IPS-18a (cell line): ENCODE measurements at regions not wholly inside any gene's neighbourhood (a gene's known extent, or its start where the extent isn't known, plus 50 kb on each side); places are given as distances from the start of the nearest gene placed in this dataset.

Experiments used
- H3K27ac ChIP-seq: one replicate; pipeline ENCODE4 v1.5.1; 2013; ENCODE audit warnings: low read length
- H3K27me3 ChIP-seq: one replicate; pipeline ENCODE4 v1.6.1; 2013; ENCODE audit warnings: mild to moderate bottlenecking, low read length; ENCODE audit not compliant: control insufficient read depth, insufficient read depth
- H3K36me3 ChIP-seq: one replicate; pipeline ENCODE4 v1.6.1; 2013; ENCODE audit warnings: low read depth, low read length; ENCODE audit not compliant: control insufficient read depth
- H3K4me1 ChIP-seq: one replicate; pipeline ENCODE4 v1.6.1; 2013; ENCODE audit warnings: low read depth, low read length; ENCODE audit not compliant: control insufficient read depth
- H3K4me3 ChIP-seq: one replicate; pipeline ENCODE4 v1.5.1; 2013; ENCODE audit warnings: low read length
- H3K9ac ChIP-seq: one replicate; pipeline ENCODE4 v1.6.1; 2013; ENCODE audit warnings: mild to moderate bottlenecking, low read length, moderate library complexity
- H3K9me3 ChIP-seq: one replicate; pipeline ENCODE4 v1.6.1; 2013; ENCODE audit warnings: low read depth, low read length; ENCODE audit not compliant: control insufficient read depth

DNA sequence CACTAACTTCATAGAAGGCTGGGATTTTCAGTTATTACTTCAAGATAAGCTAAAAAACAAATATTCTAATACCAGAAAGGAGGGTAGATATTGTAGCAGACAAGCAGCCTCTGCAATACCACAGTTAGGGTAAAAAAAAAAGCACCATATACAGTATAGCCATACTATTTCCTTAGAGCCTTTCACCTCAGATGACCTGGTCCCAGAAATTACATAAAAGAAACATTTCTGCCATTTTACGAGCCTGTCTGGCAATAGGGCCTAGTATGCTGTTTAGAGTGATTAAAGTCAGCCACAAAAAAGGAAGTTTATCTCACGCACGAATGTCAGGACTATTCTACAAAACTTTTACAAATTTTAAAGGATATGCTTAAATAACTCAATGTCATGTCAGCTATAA lies 1016.6 kb downstream of the PLOD2 start:
- H3K4me3 ChIP-seq: no peak overlapping the region
- H3K9ac ChIP-seq: no peak overlapping the region
- no peak overlapping the region for H3K27ac ChIP-seq
- no peaks in the 10 kb centered on the region for H3K27me3 ChIP-seq
- H3K4me1 ChIP-seq: no peaks in the 10 kb centered on the region
- H3K36me3 ChIP-seq: no peaks in the 10 kb centered on the region
- H3K9me3 ChIP-seq: no peaks in the 10 kb centered on the region

GRCh38 chr3:145145461-145145860 lies 1015.5 kb downstream of the PLOD2 start:
- no peaks in the 10 kb centered on the region for H3K27me3 ChIP-seq
- no peak overlapping the region for H3K4me3 ChIP-seq
- H3K4me1 ChIP-seq: no peaks in the 10 kb centered on the region
- H3K9ac ChIP-seq: no peak overlapping the region
- no peaks in the 10 kb centered on the region for H3K36me3 ChIP-seq
- no peaks in the 10 kb centered on the region for H3K9me3 ChIP-seq
- H3K27ac ChIP-seq: no peak overlapping the region

DNA sequence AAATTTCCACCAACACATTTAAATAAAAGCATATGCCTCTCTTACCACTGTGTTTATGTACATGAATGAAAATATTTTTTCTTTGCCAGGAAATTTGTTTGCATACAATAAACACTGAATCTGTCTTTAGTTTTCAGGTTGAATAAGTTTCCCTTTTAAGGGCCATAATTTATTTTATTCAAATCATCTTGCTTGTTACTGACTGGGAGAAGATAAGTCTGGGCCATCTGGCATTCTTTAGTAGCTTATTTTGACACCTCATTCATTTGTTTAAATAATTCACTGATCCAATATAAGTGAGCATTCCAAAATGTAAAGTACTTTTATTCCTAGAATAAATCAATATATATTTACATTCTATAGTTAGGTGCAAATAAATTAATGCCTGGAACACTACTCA lies 1001.3 kb downstream of the PLOD2 start:
- H3K27ac ChIP-seq: no peak overlapping the region
- no peaks in the 10 kb centered on the region for H3K27me3 ChIP-seq
- no peaks in the 10 kb centered on the region for H3K4me1 ChIP-seq
- H3K9me3 ChIP-seq: no peaks in the 10 kb centered on the region
- H3K36me3 ChIP-seq: no peaks in the 10 kb centered on the region
- no peak overlapping the region for H3K9ac ChIP-seq
- no peak overlapping the region for H3K4me3 ChIP-seq

GRCh38 chr3:145170121-145170520 lies 990.9 kb downstream of the PLOD2 start:
- no peaks in the 10 kb centered on the region for H3K9me3 ChIP-seq
- no peak overlapping the region for H3K9ac ChIP-seq
- no peak overlapping the region for H3K27ac ChIP-seq
- H3K27me3 ChIP-seq: no peaks in the 10 kb centered on the region
- peaks cover 6% of the 10 kb centered on the region for H3K4me1 ChIP-seq
- H3K36me3 ChIP-seq: no peaks in the 10 kb centered on the region
- H3K4me3 ChIP-seq: no peak overlapping the region

GRCh38 chr3:145175626-145176025 lies 985.4 kb downstream of the PLOD2 start:
- H3K27ac ChIP-seq: no peak overlapping the region
- no peaks in the 10 kb centered on the region for H3K9me3 ChIP-seq
- H3K4me3 ChIP-seq: no peak overlapping the region
- H3K27me3 ChIP-seq: no peaks in the 10 kb centered on the region
- no peaks in the 10 kb centered on the region for H3K4me1 ChIP-seq
- H3K36me3 ChIP-seq: no peaks in the 10 kb centered on the region
- H3K9ac ChIP-seq: no peak overlapping the region

DNA sequence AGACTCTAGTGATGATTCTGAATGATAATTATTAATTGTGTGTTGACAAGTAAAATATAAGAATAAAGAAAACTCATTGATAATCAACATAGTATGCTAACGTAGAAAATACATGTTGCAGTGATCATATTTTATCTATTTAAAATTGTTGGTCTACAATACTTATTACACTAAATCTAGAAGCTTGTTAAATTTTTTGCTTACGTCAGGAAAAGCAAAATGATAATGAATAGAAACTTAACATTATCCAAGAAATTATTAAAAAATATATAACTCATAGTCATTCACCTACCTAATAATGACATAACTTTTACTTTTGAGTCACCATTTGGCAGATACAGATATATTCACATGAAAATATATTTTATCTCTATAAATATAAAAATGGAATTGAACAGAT lies 984.1 kb downstream of the PLOD2 start:
- H3K27me3 ChIP-seq: no peaks in the 10 kb centered on the region
- H3K9ac ChIP-seq: no peak overlapping the region
- H3K4me3 ChIP-seq: no peak overlapping the region
- H3K36me3 ChIP-seq: no peaks in the 10 kb centered on the region
- H3K9me3 ChIP-seq: no peaks in the 10 kb centered on the region
- peaks cover 11% of the 10 kb centered on the region for H3K4me1 ChIP-seq
- no peak overlapping the region for H3K27ac ChIP-seq

DNA sequence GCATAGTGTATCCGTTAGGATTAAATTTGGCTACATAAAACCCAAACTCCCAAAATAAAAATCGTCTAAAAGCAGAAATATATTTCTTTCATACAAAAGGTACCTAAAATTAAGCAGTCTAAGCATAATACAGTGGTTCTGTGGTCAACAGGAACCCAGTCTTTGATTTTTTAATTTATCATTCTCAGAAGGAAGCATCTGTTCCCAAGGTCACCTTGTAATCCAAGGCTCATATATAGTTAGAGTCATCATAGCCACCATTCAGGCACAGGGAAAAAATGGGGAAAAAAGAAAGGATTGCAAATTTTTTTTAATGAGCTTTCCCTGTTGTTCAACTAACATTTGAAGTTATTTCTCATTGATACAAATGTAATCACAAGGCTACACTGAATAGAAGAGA lies 983.2 kb downstream of the PLOD2 start:
- Histone ChIP-seq H3K9me3 (no peaks in the 10 kb centered on the region), H3K27ac (no peak overlapping the region), H3K27me3 (no peaks in the 10 kb centered on the region), H3K36me3 (no peaks in the 10 kb centered on the region), H3K9ac (no peak overlapping the region), H3K4me1 (peaks cover 18% of the 10 kb centered on the region), H3K4me3 (no peak overlapping the region)

- Histone ChIP-seq H3K4me1 (peaks cover 18% of the 10 kb centered on the region), H3K27ac (peak overlapping the region; percentile 45), H3K9me3 (no peaks in the 10 kb centered on the region), H3K9ac (no peak overlapping the region), H3K27me3 (no peaks in the 10 kb centered on the region), H3K4me3 (no peak overlapping the region), H3K36me3 (no peaks in the 10 kb centered on the region)
Measured at GRCh38 chr3:145182196-145182911, 978.6 kb downstream of the PLOD2 start.

GRCh38 chr3:145183261-145183660 lies 977.7 kb downstream of the PLOD2 start:
- no peak overlapping the region for H3K9ac ChIP-seq

DNA sequence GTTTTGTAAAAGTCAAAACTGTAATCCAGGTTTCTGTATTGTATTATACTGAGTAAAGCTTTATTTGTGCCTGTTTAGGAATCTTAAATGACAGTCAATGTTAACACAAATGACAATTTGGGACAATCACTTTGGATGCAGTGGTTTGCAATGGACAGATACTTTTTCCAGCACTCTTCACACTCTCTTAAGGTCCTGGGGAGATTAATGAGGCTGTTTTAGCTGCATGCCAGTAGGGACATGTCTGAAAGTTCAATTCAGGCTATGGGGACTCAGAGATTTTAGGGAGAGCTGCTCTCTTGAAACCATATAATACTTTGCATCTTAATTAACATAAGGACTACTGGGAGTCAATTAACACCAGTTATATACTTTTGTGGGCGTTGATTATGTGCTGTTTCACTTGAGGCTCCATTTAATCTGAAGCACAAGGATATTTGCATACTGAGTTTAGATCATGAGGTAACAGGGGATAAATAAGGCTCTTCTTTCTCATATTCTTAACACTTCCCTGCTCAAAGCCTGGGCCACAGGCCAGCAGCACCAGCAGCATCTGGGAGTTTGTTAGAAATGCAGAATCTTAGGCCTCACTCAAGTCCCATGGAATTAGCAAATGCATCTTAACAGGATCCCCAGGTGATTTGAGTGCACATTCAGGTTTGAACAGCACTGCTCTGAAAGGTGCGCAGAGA lies 972.8 kb downstream of the PLOD2 start:
- no peaks in the 10 kb centered on the region for H3K9me3 ChIP-seq

More at GRCh38 chr3:145183261-145183660, 977.7 kb downstream of the PLOD2 start:
- H3K4me1 ChIP-seq: peaks cover 19% of the 10 kb centered on the region
- H3K9me3 ChIP-seq: no peaks in the 10 kb centered on the region
- H3K27ac ChIP-seq: no peak overlapping the region
- no peaks in the 10 kb centered on the region for H3K27me3 ChIP-seq
- no peak overlapping the region for H3K4me3 ChIP-seq
- no peaks in the 10 kb centered on the region for H3K36me3 ChIP-seq

GRCh38 chr3:145190138-145190537 lies 970.8 kb downstream of the PLOD2 start:
- H3K4me1 ChIP-seq: peaks cover 7% of the 10 kb centered on the region
- no peak overlapping the region for H3K9ac ChIP-seq
- no peak overlapping the region for H3K4me3 ChIP-seq
- H3K27me3 ChIP-seq: no peaks in the 10 kb centered on the region
- no peaks in the 10 kb centered on the region for H3K9me3 ChIP-seq
- H3K36me3 ChIP-seq: no peaks in the 10 kb centered on the region
- no peak overlapping the region for H3K27ac ChIP-seq

More for the DNA sequence above, 972.8 kb downstream of the PLOD2 start:
- no peak overlapping the region for H3K4me3 ChIP-seq
- H3K27me3 ChIP-seq: no peaks in the 10 kb centered on the region
- H3K4me1 ChIP-seq: peaks cover 7% of the 10 kb centered on the region
- H3K9ac ChIP-seq: no peak overlapping the region
- H3K27ac ChIP-seq: no peak overlapping the region
- no peaks in the 10 kb centered on the region for H3K36me3 ChIP-seq

DNA sequence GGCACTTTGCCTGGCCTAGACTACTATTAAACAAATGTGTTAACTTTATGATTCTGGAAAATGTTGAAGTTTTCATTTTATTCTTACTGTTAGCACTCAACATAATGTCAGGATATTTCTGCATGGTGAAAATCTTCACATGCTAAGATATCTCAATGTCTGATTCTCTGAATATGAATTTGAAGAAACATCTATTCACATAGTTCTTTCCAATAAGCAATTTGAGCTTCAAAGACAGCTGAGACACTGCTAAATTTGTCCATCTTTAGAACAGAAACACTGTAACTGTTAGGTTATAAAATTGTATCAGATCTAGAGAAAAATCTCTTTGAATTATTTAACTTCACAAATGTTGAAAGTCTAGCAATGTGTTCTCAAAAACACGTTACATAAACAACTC lies 970.2 kb downstream of the PLOD2 start:
- H3K36me3 ChIP-seq: no peaks in the 10 kb centered on the region
- no peak overlapping the region for H3K4me3 ChIP-seq

More for the DNA sequence above, 970.2 kb downstream of the PLOD2 start:
- Histone ChIP-seq H3K9me3 (no peaks in the 10 kb centered on the region), H3K27me3 (no peaks in the 10 kb centered on the region), H3K4me1 (peaks cover 7% of the 10 kb centered on the region), H3K27ac (no peak overlapping the region), H3K9ac (no peak overlapping the region)
